H1 (cell line): ENCODE measurements at regions not wholly inside any gene's neighbourhood (a gene's known extent, or its start where the extent isn't known, plus 50 kb on each side); places are given as distances from the start of the nearest gene placed in this dataset.

ENCODE experiments used
- CTCF ChIA-PET: fragments of 300-600 bp; sonication (Branson Sonifier 250); formaldehyde crosslinking; loops from one replicate; lab custom pipeline; 2021; ENCODE audit not compliant: partially characterized antibody; lab: Charles Lee
- POLR2A ChIA-PET: fragments of 300-600 bp; sonication (Branson Sonifier 250); formaldehyde crosslinking; loops from one replicate; lab custom pipeline; 2021; ENCODE audit warnings: inconsistent platforms; ENCODE audit not compliant: partially characterized antibody; lab: Charles Lee
- DNase-seq, 2 experiments: peaks; one replicate each; pipeline versions ENCODE4 v3.0.0 to v3.0.0-alpha.2; 2010 to 2022; ENCODE audit warnings: low spot score in 2 of 2, low read depth in 1 of 2, mixed read lengths in 1 of 2
- FAIRE-seq: peaks from 2 replicates; lab custom pipeline; 2011; peaks lifted over from hg19 to GRCh38; lab: Jason Lieb, UNC
- H2AFZ ChIP-seq: 2 replicates; pipeline ENCODE4 v1.8.1; 2012; ENCODE audit warnings: low read length, inconsistent platforms
- H2AK5ac ChIP-seq: 2 replicates; pipeline ENCODE4 v1.6.1; 2013; ENCODE audit warnings: low read depth, low read length
- H2BK120ac ChIP-seq: replicated peaks from 2 replicates; pipeline ENCODE3; 2013; ENCODE audit warnings: low read depth, low read length, inconsistent platforms
- H2BK12ac ChIP-seq: 2 replicates; pipeline ENCODE4 v1.6.1; 2013; ENCODE audit warnings: low read depth, low read length
- H2BK15ac ChIP-seq: 2 replicates; pipeline ENCODE4 v1.6.1; 2013; ENCODE audit warnings: low read length
- H2BK20ac ChIP-seq: 2 replicates; pipeline ENCODE4 v1.6.1; 2013; ENCODE audit warnings: low read length
- H2BK5ac ChIP-seq: 2 replicates; pipeline ENCODE4 v1.6.1; 2013; ENCODE audit warnings: low read depth, low read length
- H3K14ac ChIP-seq: 2 replicates; pipeline ENCODE4 v1.6.1; 2013; ENCODE audit warnings: inconsistent platforms; ENCODE audit not compliant: insufficient read length
- H3K18ac ChIP-seq: 2 replicates; pipeline ENCODE4 v1.6.1; 2013; ENCODE audit warnings: low read length; ENCODE audit errors: extremely low read depth
- H3K23ac ChIP-seq: 2 replicates; pipeline ENCODE4 v1.6.1; 2013; ENCODE audit warnings: inconsistent platforms; ENCODE audit not compliant: insufficient read length
- H3K23me2 ChIP-seq: 2 replicates; pipeline ENCODE4 v1.6.1; 2013; ENCODE audit warnings: low read depth, low read length
- H3K27ac ChIP-seq: 2 replicates; pipeline ENCODE4 v1.6.1; 2011; ENCODE audit warnings: low read depth, low read length, inconsistent platforms
- H3K27me3 ChIP-seq, 4 experiments: replicated peaks in 1 of 4; 1 replicate in 1 of 4; 2 replicates in 3 of 4; pipeline versions ENCODE4 v1.6.1 to v1.8.1; 2011 to 2013; ENCODE audit warnings: low read length in 3 of 4, mild to moderate bottlenecking in 3 of 4, inconsistent platforms in 2 of 4, mixed read lengths in 2 of 4, moderate library complexity in 1 of 4; ENCODE audit not compliant: control insufficient read depth in 3 of 4, insufficient read depth in 3 of 4; ENCODE audit errors: extremely low read depth in 1 of 4
- H3K36me3 ChIP-seq, 4 experiments: 2 replicates each; pipeline versions ENCODE4 v1.6.1 to v1.8.1; 2011 to 2013; ENCODE audit warnings: mild to moderate bottlenecking in 4 of 4, low read length in 3 of 4, moderate library complexity in 2 of 4, control low read depth in 1 of 4, inconsistent platforms in 1 of 4; ENCODE audit not compliant: insufficient read depth in 4 of 4, control insufficient read depth in 2 of 4
- H3K4ac ChIP-seq: replicated peaks from 2 replicates; pipeline ENCODE3; 2013; ENCODE audit warnings: low read length, low read depth, mixed read lengths, inconsistent platforms; ENCODE audit not compliant: insufficient read length
- H3K4me1 ChIP-seq, 4 experiments: replicated peaks in 1 of 4; 1 replicate in 1 of 4; 2 replicates in 3 of 4; pipeline versions ENCODE4 v1.6.1 to v1.8.1; 2011 to 2013; ENCODE audit warnings: low read length in 3 of 4, inconsistent platforms in 2 of 4, mixed read lengths in 1 of 4; ENCODE audit not compliant: insufficient read depth in 4 of 4, control insufficient read depth in 3 of 4
- H3K4me2 ChIP-seq, 2 experiments: 2 replicates each; pipeline versions ENCODE4 v1.6.1 to v1.8.1; 2011 to 2013; ENCODE audit warnings: low read depth in 2 of 2, low read length in 2 of 2, control low read depth in 1 of 2, inconsistent platforms in 1 of 2, mild to moderate bottlenecking in 1 of 2; ENCODE audit not compliant: insufficient read depth in 1 of 2
- H3K4me3 ChIP-seq, 4 experiments: fragments of 200-600, 300-600 bp in 1 of 4; sonication (generic), shearing (Covaris generic), sonication (Bioruptor Twin) in 1 of 4; 2 replicates each; pipeline versions ENCODE4 v1.5.1 to v1.8.1; 2011 to 2016; ENCODE audit warnings: low read length in 4 of 4, low read depth in 3 of 4, control low read depth in 2 of 4, inconsistent platforms in 2 of 4, mild to moderate bottlenecking in 2 of 4, mixed read lengths in 1 of 4, moderate library complexity in 1 of 4; ENCODE audit not compliant: insufficient read depth in 2 of 4; ENCODE audit errors: extremely low read depth in 1 of 4
- H3K56ac ChIP-seq: replicated peaks from 2 replicates; pipeline ENCODE3; 2013; ENCODE audit warnings: low read depth, mild to moderate bottlenecking, mixed read lengths, low read length, inconsistent platforms; ENCODE audit not compliant: insufficient read length
- H3K79me1 ChIP-seq: 2 replicates; pipeline ENCODE4 v1.6.1; 2013; ENCODE audit warnings: low read depth, low read length, control low read depth
- H3K79me2 ChIP-seq, 2 experiments: 2 replicates each; pipeline versions ENCODE4 v1.6.1 to v1.8.1; 2012 to 2013; ENCODE audit warnings: low read length in 2 of 2, mild to moderate bottlenecking in 2 of 2, inconsistent platforms in 1 of 2; ENCODE audit not compliant: insufficient read depth in 2 of 2, control insufficient read depth in 1 of 2
- H3K9ac ChIP-seq, 4 experiments: replicated peaks in 1 of 4; 1 replicate in 1 of 4; 2 replicates in 3 of 4; pipeline versions ENCODE4 v1.6.1 to v1.8.1; 2011 to 2013; ENCODE audit warnings: low read depth in 3 of 4, low read length in 3 of 4, control low read depth in 2 of 4, mild to moderate bottlenecking in 2 of 4, moderate library complexity in 2 of 4, inconsistent platforms in 1 of 4; ENCODE audit errors: extremely low read depth in 1 of 4
- H3K9me3 ChIP-seq, 2 experiments: 2 replicates each; pipeline versions ENCODE4 v1.6.1 to v1.8.1; 2012 to 2013; ENCODE audit warnings: mild to moderate bottlenecking in 2 of 2, moderate library complexity in 2 of 2, control low read depth in 1 of 2, inconsistent platforms in 1 of 2, low read depth in 1 of 2, low read length in 1 of 2, mixed read lengths in 1 of 2; ENCODE audit not compliant: insufficient read depth in 2 of 2
- H4K20me1 ChIP-seq, 2 experiments: replicated peaks in 1 of 2; 2 replicates each; pipeline versions ENCODE3 to v1.8.1; 2011 to 2013; ENCODE audit warnings: inconsistent platforms in 2 of 2, low read length in 2 of 2, mild to moderate bottlenecking in 1 of 2; ENCODE audit not compliant: insufficient read depth in 2 of 2, control insufficient read depth in 1 of 2
- H4K5ac ChIP-seq: 2 replicates; pipeline ENCODE4 v1.6.1; 2013; ENCODE audit warnings: low read length, low read depth, mixed read lengths, inconsistent platforms; ENCODE audit not compliant: insufficient read length
- H4K8ac ChIP-seq: 2 replicates; pipeline ENCODE4 v1.8.0; 2013; ENCODE audit warnings: mild to moderate bottlenecking, moderate library complexity, low read length, inconsistent platforms; ENCODE audit not compliant: insufficient read depth; ENCODE audit errors: extremely low read depth
- H4K91ac ChIP-seq: replicated peaks from 2 replicates; pipeline ENCODE3; 2013; ENCODE audit warnings: low read length, mixed read lengths, inconsistent platforms; ENCODE audit not compliant: insufficient read length
- SIRT6 ChIP-seq: IDR thresholded peaks from one replicate; pipeline ENCODE4 v1.7.1; 2012; ENCODE audit warnings: low read length, inconsistent platforms
- YY1 ChIP-seq: IDR thresholded peaks from 2 replicates; pipeline ENCODE4 v1.6.1; 2011; ENCODE audit warnings: low read depth, mild to moderate bottlenecking, low read length
- WGBS, 2 experiments: shearing (Covaris generic) in 1 of 2; methylation state at CpG; one replicate each; pipeline versions ENCODE4 v1.1.6 to v1.1.7; 2013 to 2015; ENCODE audit warnings: low lambda C conversion rate in 2 of 2, mixed read lengths in 2 of 2, inconsistent platforms in 1 of 2, low coverage in 1 of 2, missing lambda C conversion rate in 1 of 2; ENCODE audit not compliant: insufficient replicate concordance in 2 of 2, insufficient coverage in 1 of 2, insufficient read length in 1 of 2; ENCODE audit errors: extremely low coverage in 1 of 2, missing lambda C conversion rate in 1 of 2; 5-methylcytosine and 5-hydroxymethylcytosine counted together

- no peak for FAIRE-seq
- no peak overlapping the region for H3K4me3 ChIP-seq
- H3K4me2 ChIP-seq: no peak overlapping the region
- no peak overlapping the region for H2BK120ac ChIP-seq
- H4K91ac ChIP-seq: no peak overlapping the region
- no peaks in the 10 kb centered on the region for H3K27me3 ChIP-seq
- no peak overlapping the region for H3K18ac ChIP-seq
- no peak overlapping the region for H2AK5ac ChIP-seq
- H3K27ac ChIP-seq: no peak overlapping the region
- no peak overlapping the region for H2AFZ ChIP-seq
- no peak overlapping the region for H2BK20ac ChIP-seq
- H3K36me3 ChIP-seq: no peaks in the 10 kb centered on the region
- POLR2A ChIA-PET: no interaction called here
- H3K4ac ChIP-seq: no peak overlapping the region
- no peak overlapping the region for H3K14ac ChIP-seq
- H3K79me2 ChIP-seq: no peaks in the 10 kb centered on the region
- no peak overlapping the region for H3K9ac ChIP-seq
- no peak overlapping the region for H2BK12ac ChIP-seq
- H4K5ac ChIP-seq: no peak overlapping the region
- H3K9me3 ChIP-seq: no peaks in the 10 kb centered on the region
- 85% methylated on average over 1 of the region's 1 CpG; no CpG with 5 or more reads in 1 of the 2 experiments for WGBS, 2 experiments
- no peak overlapping the region for H3K56ac ChIP-seq
- H3K4me1 ChIP-seq: no peaks in the 10 kb centered on the region
- no peaks in the 10 kb centered on the region for H3K23me2 ChIP-seq
- H3K79me1 ChIP-seq: no peaks in the 10 kb centered on the region
- H4K8ac ChIP-seq: no peak overlapping the region
- no peak overlapping the region for H3K23ac ChIP-seq
- H2BK5ac ChIP-seq: no peak overlapping the region
- H2BK15ac ChIP-seq: no peak overlapping the region
- CTCF ChIA-PET: no interaction called here
- no peak for DNase-seq
- H4K20me1 ChIP-seq: no peaks in the 10 kb centered on the region
- no peak for TF ChIP-seq YY1
- no peak for TF ChIP-seq SIRT6
Observed at GRCh38 chr4:115514675-115515074, 401.3 kb upstream of the NDST4 start.
